Choroid plexus epithelial cell (primary cell): ENCODE measurements at regions not wholly inside any gene's neighbourhood (a gene's known extent, or its start where the extent isn't known, plus 50 kb on each side); places are given as distances from the start of the nearest gene placed in this dataset.

Experiments
- DNase-seq: peaks from one replicate; pipeline ENCODE4 v3.0.0-alpha.2; 2010; ENCODE audit warnings: low read depth
- H3K4me3 ChIP-seq: 2 replicates; pipeline ENCODE4 v1.5.1; 2011; ENCODE audit warnings: low read depth, mild to moderate bottlenecking, control low read depth, low read length, moderate library complexity
- CTCF ChIP-seq: conservative IDR thresholded peaks from 2 replicates; pipeline ENCODE4 v1.5.1; 2011; ENCODE audit warnings: low read depth, mild to moderate bottlenecking, control low read depth, inconsistent platforms, low read length, moderate library complexity

- no peak for TF ChIP-seq CTCF
- DNase-seq, result no peak
- H3K4me3 ChIP-seq, result no peak overlapping the region
Observed at GRCh38 chr13:111978546-111978945, 88.4 kb upstream of the SOX1 start.

GRCh38 chr13:111980146-111980929 lies 86.6 kb upstream of the SOX1 start:
- DNase-seq, result no peak
- TF ChIP-seq CTCF, result no peak
- no peak overlapping the region for H3K4me3 ChIP-seq

- DNase-seq, result no peak
- H3K4me3 ChIP-seq, result no peak overlapping the region
- no peak for TF ChIP-seq CTCF
Observed at GRCh38 chr13:111981006-111981405, 85.9 kb upstream of the SOX1 start.

- DNase-seq, result no peak
- H3K4me3 ChIP-seq, result no peak overlapping the region
- TF ChIP-seq CTCF, result no peak
Observed at GRCh38 chr13:111981446-111982165, 85.3 kb upstream of the SOX1 start.

- H3K4me3 ChIP-seq, result no peak overlapping the region
- no peak for TF ChIP-seq CTCF
- no peak for DNase-seq
Observed at GRCh38 chr13:111984349-111984748, 82.6 kb upstream of the SOX1 start.

- DNase-seq, result no peak
- H3K4me3 ChIP-seq, result no peak overlapping the region
- TF ChIP-seq CTCF, result no peak
Observed at GRCh38 chr13:111990362-111990761, 76.6 kb upstream of the SOX1 start.
